Natural killer cell treated with Interleukin-12 subunit alpha and Interleukin-12 subunit beta and Interleukin-15 and Interleukin-18, amount 100 ng/mL, for 72 hours (primary cell): ENCODE measurements at regions not wholly inside any gene's neighbourhood (a gene's known extent, or its start where the extent isn't known, plus 50 kb on each side); places are given as distances from the start of the nearest gene placed in this dataset.

Experiments
- ATAC-seq, 2 donors: fragments of 150-1000 bp; cut with Tn5 transposase in 1 of 2; sonication (Bioruptor Pico), chemical (Tn5 transposase) in 1 of 2; 2 replicates each; pipeline ENCODE4 v1.10.0; 2021
- DNase-seq: peaks from one replicate; pipeline ENCODE4 v3.0.0; 2022; ENCODE audit warnings: low spot score
- H3K27ac Mint-ChIP-seq, 2 donors: 1 replicate in 1 of 2; 2 replicates in 1 of 2; pipeline ENCODE4 v1.8.0; 2022; ENCODE audit warnings: mixed read lengths in 2 of 2, mild to moderate bottlenecking in 1 of 2, moderate library complexity in 1 of 2
- H3K27me3 Mint-ChIP-seq, 2 donors: 1 replicate in 1 of 2; 2 replicates in 1 of 2; pipeline ENCODE4 v1.8.0; 2022; ENCODE audit warnings: mixed read lengths in 2 of 2
- H3K36me3 Mint-ChIP-seq: one replicate; pipeline ENCODE4 v1.8.0; 2022; ENCODE audit warnings: mixed read lengths
- H3K4me1 Mint-ChIP-seq, 2 donors: 1 replicate in 1 of 2; 2 replicates in 1 of 2; pipeline ENCODE4 v1.8.0; 2022; ENCODE audit warnings: low read depth in 2 of 2, mixed read lengths in 2 of 2, mild to moderate bottlenecking in 1 of 2
- H3K4me3 Mint-ChIP-seq: one replicate; pipeline ENCODE4 v1.8.0; 2022; ENCODE audit warnings: mixed read lengths
- H3K9me3 Mint-ChIP-seq: 2 replicates; pipeline ENCODE4 v1.8.0; 2022; ENCODE audit warnings: mixed read lengths

GRCh38 chr15:39501366-39502081 is 79.4 kb upstream of the THBS1 start:
- ATAC-seq: no peak
- Mint-ChIP-seq H3K4me1 (peaks cover 17 to 22% of the 10 kb centered on the region in 2 donors), H3K36me3 (no peaks in the 10 kb centered on the region), H3K27ac (no peak overlapping the region), H3K9me3 (no peaks in the 10 kb centered on the region), H3K27me3 (peaks cover 27 to 52% of the 10 kb centered on the region in 2 donors), H3K4me3 (no peak overlapping the region)
- DNase-seq: no peak

- ATAC-seq (no peak), DNase-seq (no peak)
- H3K36me3 Mint-ChIP-seq: no peaks in the 10 kb centered on the region
- no peaks in the 10 kb centered on the region for H3K9me3 Mint-ChIP-seq
- H3K27ac Mint-ChIP-seq: no peak overlapping the region
- no peak overlapping the region for H3K4me3 Mint-ChIP-seq
- H3K4me1 Mint-ChIP-seq: peaks cover 15 to 20% of the 10 kb centered on the region in 2 donors
- peaks cover 26 to 50% of the 10 kb centered on the region in 2 donors for H3K27me3 Mint-ChIP-seq
These were observed 78.8 kb upstream of the THBS1 start for GRCh38 chr15:39502082-39502447.

GRCh38 chr15:39502611-39503195 is 78.2 kb upstream of the THBS1 start:
- Mint-ChIP-seq H3K27ac (no peak overlapping the region), H3K4me3 (no peak overlapping the region), H3K36me3 (no peaks in the 10 kb centered on the region), H3K4me1 (peaks cover 9 to 13% of the 10 kb centered on the region in 2 donors), H3K9me3 (no peaks in the 10 kb centered on the region), H3K27me3 (peaks cover 23 to 50% of the 10 kb centered on the region in 2 donors)
- no peak for ATAC-seq
- no peak for DNase-seq

- Mint-ChIP-seq H3K9me3 (no peaks in the 10 kb centered on the region), H3K36me3 (no peaks in the 10 kb centered on the region), H3K4me1 (peaks cover under 1 to 5% of the 10 kb centered on the region in 2 donors), H3K27ac (no peak overlapping the region), H3K4me3 (no peak overlapping the region), H3K27me3 (peaks cover 20 to 45% of the 10 kb centered on the region in 2 donors)
- ATAC-seq: no peak
- no peak for DNase-seq
These were observed 77.4 kb upstream of the THBS1 start for GRCh38 chr15:39503526-39503925.

- Mint-ChIP-seq H3K9me3 (no peaks in the 10 kb centered on the region), H3K4me1 (peaks cover 0 to 3% of the 10 kb centered on the region in 2 donors), H3K27me3 (peaks cover 17 to 34% of the 10 kb centered on the region in 2 donors), H3K36me3 (no peaks in the 10 kb centered on the region), H3K4me3 (no peak overlapping the region), H3K27ac (no peak overlapping the region)
- DNase-seq (no peak), ATAC-seq (no peak)
These were observed 76.1 kb upstream of the THBS1 start for GRCh38 chr15:39504808-39505207.

- no peak for ATAC-seq
- Mint-ChIP-seq H3K4me3 (no peak overlapping the region), H3K36me3 (no peaks in the 10 kb centered on the region), H3K4me1 (no peaks in the 10 kb centered on the region), H3K27me3 (peaks cover 21 to 35% of the 10 kb centered on the region in 2 donors), H3K27ac (no peak overlapping the region), H3K9me3 (no peaks in the 10 kb centered on the region)
- no peak for DNase-seq
These were observed 74.7 kb upstream of the THBS1 start for GRCh38 chr15:39506146-39506545.

- Mint-ChIP-seq H3K36me3 (no peaks in the 10 kb centered on the region), H3K27me3 (peaks cover 13 to 37% of the 10 kb centered on the region in 2 donors), H3K4me1 (no peaks in the 10 kb centered on the region), H3K27ac (no peak overlapping the region), H3K9me3 (no peaks in the 10 kb centered on the region), H3K4me3 (no peak overlapping the region)
- DNase-seq (no peak), ATAC-seq (no peak)
These were observed 72.3 kb upstream of the THBS1 start for GRCh38 chr15:39508536-39508935.

- Mint-ChIP-seq H3K27me3 (peaks cover 15 to 38% of the 10 kb centered on the region in 2 donors), H3K9me3 (no peaks in the 10 kb centered on the region), H3K27ac (no peak overlapping the region), H3K36me3 (peaks cover 6% of the 10 kb centered on the region), H3K4me3 (no peak overlapping the region), H3K4me1 (no peaks in the 10 kb centered on the region)
- DNase-seq (no peak), ATAC-seq (no peak)
These were observed 70.7 kb upstream of the THBS1 start for GRCh38 chr15:39510001-39510701.

- Mint-ChIP-seq H3K27ac (no peak overlapping the region), H3K36me3 (peaks cover 6% of the 10 kb centered on the region), H3K27me3 (peaks cover 20 to 38% of the 10 kb centered on the region in 2 donors), H3K4me1 (no peaks in the 10 kb centered on the region), H3K4me3 (no peak overlapping the region), H3K9me3 (no peaks in the 10 kb centered on the region)
- DNase-seq (no peak), ATAC-seq (no peak)
These were observed 69.6 kb upstream of the THBS1 start for GRCh38 chr15:39511000-39511915.

- H3K36me3 Mint-ChIP-seq: peaks cover 6% of the 10 kb centered on the region
- no peak overlapping the region for H3K27ac Mint-ChIP-seq
- no peaks in the 10 kb centered on the region for H3K4me1 Mint-ChIP-seq
- ATAC-seq (no peak), DNase-seq (no peak)
- peaks cover 21 to 40% of the 10 kb centered on the region in 2 donors for H3K27me3 Mint-ChIP-seq
- H3K9me3 Mint-ChIP-seq: no peaks in the 10 kb centered on the region
- no peak overlapping the region for H3K4me3 Mint-ChIP-seq
These were observed 69.0 kb upstream of the THBS1 start for GRCh38 chr15:39511916-39512260.

GRCh38 chr15:39512643-39513042 is 68.2 kb upstream of the THBS1 start:
- Mint-ChIP-seq H3K4me1 (no peaks in the 10 kb centered on the region), H3K4me3 (no peak overlapping the region), H3K27me3 (peaks cover 24 to 35% of the 10 kb centered on the region in 2 donors), H3K36me3 (peaks cover 6% of the 10 kb centered on the region), H3K27ac (no peak overlapping the region), H3K9me3 (no peaks in the 10 kb centered on the region)
- DNase-seq (no peak), ATAC-seq (no peak)

- H3K9me3 Mint-ChIP-seq: no peaks in the 10 kb centered on the region
- peaks cover 26 to 46% of the 10 kb centered on the region in 2 donors for H3K27me3 Mint-ChIP-seq
- no peak for DNase-seq
- no peak overlapping the region for H3K4me3 Mint-ChIP-seq
- no peaks in the 10 kb centered on the region for H3K4me1 Mint-ChIP-seq
- H3K27ac Mint-ChIP-seq: no peak overlapping the region
- no peak for ATAC-seq
- peaks cover 6% of the 10 kb centered on the region for H3K36me3 Mint-ChIP-seq
These were observed 66.9 kb upstream of the THBS1 start for GRCh38 chr15:39513936-39514335.

GRCh38 chr15:39514933-39515332 is 65.9 kb upstream of the THBS1 start:
- Mint-ChIP-seq H3K36me3 (peaks cover 6% of the 10 kb centered on the region), H3K4me1 (no peaks in the 10 kb centered on the region), H3K9me3 (no peaks in the 10 kb centered on the region), H3K27ac (no peak overlapping the region), H3K4me3 (no peak overlapping the region), H3K27me3 (peaks cover 30 to 52% of the 10 kb centered on the region in 2 donors)
- DNase-seq: no peak
- no peak for ATAC-seq
